Glutamatergic neuron (in vitro differentiated cells): ENCODE measurements at regions not wholly inside any gene's neighbourhood (a gene's known extent, or its start where the extent isn't known, plus 50 kb on each side); places are given as distances from the start of the nearest gene placed in this dataset.

Experiments
- DNase-seq: peaks from one replicate; pipeline ENCODE4 v3.0.0; 2022
- H3K27ac Mint-ChIP-seq: one replicate; pipeline ENCODE4 v1.8.0; 2020; ENCODE audit warnings: mild to moderate bottlenecking, mixed read lengths, inconsistent platforms; ENCODE audit not compliant: unreplicated experiment
- H3K27me3 Mint-ChIP-seq: one replicate; pipeline ENCODE4 v1.8.0; 2020; ENCODE audit warnings: mild to moderate bottlenecking, moderate library complexity, mixed read lengths, inconsistent platforms; ENCODE audit not compliant: unreplicated experiment
- H3K36me3 Mint-ChIP-seq: one replicate; pipeline ENCODE4 v1.8.0; 2020; ENCODE audit warnings: mild to moderate bottlenecking, mixed read lengths, inconsistent platforms; ENCODE audit not compliant: unreplicated experiment
- H3K4me1 Mint-ChIP-seq: one replicate; pipeline ENCODE4 v1.8.0; 2020; ENCODE audit warnings: mild to moderate bottlenecking, low read depth, mixed read lengths, inconsistent platforms; ENCODE audit not compliant: unreplicated experiment
- H3K4me3 Mint-ChIP-seq: one replicate; pipeline ENCODE4 v1.8.0; 2020; ENCODE audit warnings: mild to moderate bottlenecking, mixed read lengths, inconsistent platforms; ENCODE audit not compliant: unreplicated experiment
- H3K9me3 Mint-ChIP-seq: one replicate; pipeline ENCODE4 v1.8.0; 2020; ENCODE audit warnings: mild to moderate bottlenecking, moderate library complexity, mixed read lengths, inconsistent platforms; ENCODE audit not compliant: unreplicated experiment
- CTCF ChIP-seq: fragments of 200-600 bp; sonication (generic); IDR thresholded peaks from one replicate; pipeline ENCODE4 v1.5.0; 2021; ENCODE audit not compliant: partially characterized antibody, unreplicated experiment

- TF ChIP-seq CTCF: no peak
Measured at GRCh38 chr2:146131785-146132184, 1611.9 kb upstream of the ZEB2 start.

GRCh38 chr2:146131048-146131447, 1611.1 kb upstream of the ZEB2 start:
- Mint-ChIP-seq H3K9me3 (peaks cover 2% of the 10 kb centered on the region), H3K27ac (no peak overlapping the region), H3K27me3 (no peaks in the 10 kb centered on the region), H3K36me3 (no peaks in the 10 kb centered on the region), H3K4me3 (no peak overlapping the region), H3K4me1 (no peaks in the 10 kb centered on the region)
- no peak for TF ChIP-seq CTCF
- no peak for DNase-seq

More at GRCh38 chr2:146131785-146132184, 1611.9 kb upstream of the ZEB2 start:
- no peak overlapping the region for H3K27ac Mint-ChIP-seq
- no peaks in the 10 kb centered on the region for H3K36me3 Mint-ChIP-seq
- H3K4me3 Mint-ChIP-seq: no peak overlapping the region
- H3K27me3 Mint-ChIP-seq: no peaks in the 10 kb centered on the region
- H3K9me3 Mint-ChIP-seq: peaks cover 4% of the 10 kb centered on the region
- no peaks in the 10 kb centered on the region for H3K4me1 Mint-ChIP-seq
- DNase-seq: no peak

GRCh38 chr2:146130290-146130689, 1610.4 kb upstream of the ZEB2 start:
- TF ChIP-seq CTCF: no peak
- DNase-seq: no peak
- no peaks in the 10 kb centered on the region for H3K36me3 Mint-ChIP-seq
- H3K4me3 Mint-ChIP-seq: no peak overlapping the region
- H3K9me3 Mint-ChIP-seq: peaks cover 2% of the 10 kb centered on the region
- no peaks in the 10 kb centered on the region for H3K27me3 Mint-ChIP-seq
- H3K27ac Mint-ChIP-seq: no peak overlapping the region
- H3K4me1 Mint-ChIP-seq: no peaks in the 10 kb centered on the region

- TF ChIP-seq CTCF: no peak
- H3K9me3 Mint-ChIP-seq: peaks cover 2% of the 10 kb centered on the region
- no peaks in the 10 kb centered on the region for H3K36me3 Mint-ChIP-seq
Measured at GRCh38 chr2:146129231-146129630, 1609.3 kb upstream of the ZEB2 start.

GRCh38 chr2:146128216-146128615, 1608.3 kb upstream of the ZEB2 start:
- no peaks in the 10 kb centered on the region for H3K27me3 Mint-ChIP-seq
- no peak for TF ChIP-seq CTCF
- H3K4me3 Mint-ChIP-seq: no peak overlapping the region
- no peak overlapping the region for H3K27ac Mint-ChIP-seq
- H3K36me3 Mint-ChIP-seq: no peaks in the 10 kb centered on the region
- H3K4me1 Mint-ChIP-seq: no peaks in the 10 kb centered on the region
- no peak for DNase-seq
- H3K9me3 Mint-ChIP-seq: peaks cover 2% of the 10 kb centered on the region

More at GRCh38 chr2:146129231-146129630, 1609.3 kb upstream of the ZEB2 start:
- Mint-ChIP-seq H3K27ac (no peak overlapping the region), H3K4me1 (no peaks in the 10 kb centered on the region), H3K4me3 (no peak overlapping the region), H3K27me3 (no peaks in the 10 kb centered on the region)
- no peak for DNase-seq
